OCI-LY3 (cell line): ENCODE measurements at regions not wholly inside any gene's neighbourhood (a gene's known extent, or its start where the extent isn't known, plus 50 kb on each side); places are given as distances from the start of the nearest gene placed in this dataset.

Experiments used
- H2AFZ ChIP-seq: fragments of 200-600, 300-600 bp; shearing (Covaris generic); 2 replicates; pipeline ENCODE4 v1.6.0; 2014; ENCODE audit warnings: antibody characterized with exemption, low read depth, low read length
- H3K27ac ChIP-seq: fragments of 200-600, 300-600 bp; sonication (generic); 2 replicates; pipeline ENCODE4 v1.5.1; 2014; ENCODE audit warnings: mild to moderate bottlenecking, low read length, moderate library complexity, mixed read lengths
- H3K27me3 ChIP-seq: fragments of 200-600, 300-600 bp; sonication (generic); 2 replicates; pipeline ENCODE4 v1.6.1; 2014; ENCODE audit warnings: low read depth, low read length, mixed read lengths
- H3K36me3 ChIP-seq: fragments of 200-600, 300-600 bp; sonication (generic); replicated peaks from 2 replicates; pipeline ENCODE3; 2014; ENCODE audit warnings: low read depth, low read length, mixed read lengths
- H3K4me1 ChIP-seq: fragments of 300-600, 200-600 bp; sonication (generic); 2 replicates; pipeline ENCODE4 v1.6.1; 2014; ENCODE audit warnings: low read length, mixed read lengths
- H3K4me2 ChIP-seq: fragments of 200-600, 300-600 bp; sonication (generic); 2 replicates; pipeline ENCODE4 v1.6.1; 2014; ENCODE audit warnings: low read length, mixed read lengths
- H3K4me3 ChIP-seq: fragments of 300-600, 200-600 bp; sonication (generic); 2 replicates; pipeline ENCODE4 v1.5.1; 2014; ENCODE audit warnings: antibody characterized with exemption, mild to moderate bottlenecking, low read length, moderate library complexity
- H3K79me2 ChIP-seq: fragments of 300-600, 200-600 bp; shearing (Covaris generic); 2 replicates; pipeline ENCODE4 v1.6.1; 2014; ENCODE audit warnings: mild to moderate bottlenecking, low read length, mixed read lengths
- H3K9ac ChIP-seq: fragments of 300-600, 200-600 bp; shearing (Covaris generic); 2 replicates; pipeline ENCODE4 v1.6.0; 2014; ENCODE audit warnings: mild to moderate bottlenecking, low read length, moderate library complexity
- H3K9me3 ChIP-seq: fragments of 200-600, 300-600 bp; shearing (Covaris generic); 2 replicates; pipeline ENCODE4 v1.6.1; 2014; ENCODE audit warnings: low read length, mixed read lengths; ENCODE audit not compliant: insufficient read depth
- H4K20me1 ChIP-seq: fragments of 200-600, 300-600 bp; sonication (generic); 2 replicates; pipeline ENCODE4 v1.6.1; 2016; ENCODE audit warnings: low read length, mixed read lengths; ENCODE audit not compliant: insufficient read depth
- CTCF ChIP-seq: fragments of 200-600, 300-600 bp; sonication (generic); IDR thresholded peaks from 2 replicates; pipeline ENCODE4 v1.5.1; 2014; ENCODE audit warnings: antibody characterized with exemption, low read length, low read depth
- EZH2phosphoT487 ChIP-seq: fragments of 200-600 bp; shearing (Covaris generic); IDR thresholded peaks from 2 replicates; pipeline ENCODE4 v1.6.1; 2018; ENCODE audit warnings: antibody characterized with exemption, mixed run types, low read depth

GRCh38 chr14:98208211-98208611, 1063.8 kb downstream of the BCL11B start:
- Histone ChIP-seq H3K4me2 (peak overlapping the region; percentile 52), H3K79me2 (no peaks in the 10 kb centered on the region), H3K9ac (peak overlapping the region; percentile 17; the same call in 1 of the 2 replicates), H3K36me3 (no peaks in the 10 kb centered on the region), H3K9me3 (peaks cover 5% of the 10 kb centered on the region; the same call in 1 of the 2 replicates), H2AFZ (peak overlapping the region; percentile 58), H3K4me3 (no peak overlapping the region), H3K27ac (peak overlapping the region; percentile 25), H3K27me3 (no peaks in the 10 kb centered on the region), H4K20me1 (no peaks in the 10 kb centered on the region), H3K4me1 (peaks cover 19% of the 10 kb centered on the region)
- no peak for TF ChIP-seq CTCF
- TF ChIP-seq EZH2phosphoT487 = no peak

- TF ChIP-seq EZH2phosphoT487 (no peak), CTCF (no peak)
- H3K9ac ChIP-seq = no peak overlapping the region
- H3K4me2 ChIP-seq = no peak overlapping the region
- H3K79me2 ChIP-seq = no peaks in the 10 kb centered on the region
- no peaks in the 10 kb centered on the region for H3K27me3 ChIP-seq
- H3K36me3 ChIP-seq = no peaks in the 10 kb centered on the region
- H2AFZ ChIP-seq = no peak overlapping the region
- H3K9me3 ChIP-seq = peaks cover 5% of the 10 kb centered on the region; the same call in 1 of the 2 replicates
- H3K27ac ChIP-seq = no peak overlapping the region; the same call in 1 of the 2 replicates
- H3K4me1 ChIP-seq = peaks cover 19% of the 10 kb centered on the region
- H4K20me1 ChIP-seq = no peaks in the 10 kb centered on the region
- H3K4me3 ChIP-seq = no peak overlapping the region
Measured at GRCh38 chr14:98208943-98209342, 1063.1 kb downstream of the BCL11B start.

GRCh38 chr14:98210045-98210672, 1061.8 kb downstream of the BCL11B start:
- Histone ChIP-seq H3K9me3 (peaks cover 5% of the 10 kb centered on the region; the same call in 1 of the 2 replicates), H3K79me2 (no peaks in the 10 kb centered on the region), H2AFZ (no peak overlapping the region), H3K4me1 (peaks cover 19% of the 10 kb centered on the region), H3K27me3 (no peaks in the 10 kb centered on the region), H3K4me3 (no peak overlapping the region), H4K20me1 (no peaks in the 10 kb centered on the region), H3K27ac (no peak overlapping the region), H3K9ac (no peak overlapping the region), H3K4me2 (no peak overlapping the region), H3K36me3 (no peaks in the 10 kb centered on the region)
- TF ChIP-seq EZH2phosphoT487 = no peak
- TF ChIP-seq CTCF = no peak

- Histone ChIP-seq H3K36me3 (no peaks in the 10 kb centered on the region), H3K27me3 (no peaks in the 10 kb centered on the region), H4K20me1 (no peaks in the 10 kb centered on the region), H3K27ac (no peak overlapping the region), H3K9ac (no peak overlapping the region), H3K9me3 (peaks cover 4% of the 10 kb centered on the region; the same call in 1 of the 2 replicates), H3K4me1 (no peaks in the 10 kb centered on the region; the same call in 1 of the 2 replicates), H2AFZ (no peak overlapping the region), H3K4me2 (no peak overlapping the region), H3K4me3 (no peak overlapping the region), H3K79me2 (no peaks in the 10 kb centered on the region)
- TF ChIP-seq EZH2phosphoT487 = no peak
- no peak for TF ChIP-seq CTCF
Measured at GRCh38 chr14:98217530-98217929, 1054.5 kb downstream of the BCL11B start.
